ENCODE measurements at regions not wholly inside any gene's neighbourhood (a gene's known extent, or its start where the extent isn't known, plus 50 kb on each side); places are given as distances from the start of the nearest gene placed in this dataset.

- no peak overlapping the region for H2BK120ac ChIP-seq (ENCODE audit: low read depth, low read length, poor library complexity, severe bottlenecking)
- H3K27me3 ChIP-seq (ENCODE audit: insufficient read depth, low read length), result no peaks in the 10 kb centered on the region
- H3K4me2 ChIP-seq (ENCODE audit: insufficient read depth, insufficient read length, low read length), result no peak overlapping the region
- no peak overlapping the region for H3K4ac ChIP-seq (ENCODE audit: low read depth, low read length)
- H3K27ac ChIP-seq (ENCODE audit: insufficient read length, low read depth, low read length), result no peak overlapping the region
- H3K23me2 ChIP-seq (ENCODE audit: insufficient read length, low read depth, low read length, poor library complexity, severe bottlenecking), result no peaks in the 10 kb centered on the region
- WGBS (ENCODE audit: extremely low coverage, insufficient read length, low lambda C conversion rate), result no CpG with 5 or more reads among the region's 3 CpGs
- H4K91ac ChIP-seq (ENCODE audit: insufficient read length, low read depth, low read length), result no peak overlapping the region
- no peak overlapping the region for H2BK20ac ChIP-seq (ENCODE audit: low read depth, low read length, poor library complexity, severe bottlenecking)
- H3K36me3 Mint-ChIP-seq (ENCODE audit: insufficient read depth in 1 of 3, low read depth in 3 of 3), result no peaks in the 10 kb centered on the region
- no peak overlapping the region for H4K5ac ChIP-seq (ENCODE audit: insufficient read length, low read depth, low read length)
- no peaks in the 10 kb centered on the region for H3K4me1 ChIP-seq (ENCODE audit: insufficient read depth, low read length)
- no peaks in the 10 kb centered on the region for H3K79me1 ChIP-seq (ENCODE audit: insufficient read depth, low read depth, low read length, poor library complexity, severe bottlenecking)
- no peaks in the 10 kb centered on the region for H3K79me2 ChIP-seq (ENCODE audit: insufficient read depth, low read length)
- no peaks in the 10 kb centered on the region for H3K27me3 Mint-ChIP-seq (ENCODE audit: low read depth)
- no peak overlapping the region for H2AFZ ChIP-seq (ENCODE audit: low read length)
- no peak overlapping the region for H3T11ph ChIP-seq (ENCODE audit: low read length)
- H2BK12ac ChIP-seq (ENCODE audit: insufficient read length, low read depth, low read length), result no peak overlapping the region
- no peaks in the 10 kb centered on the region for H3K9me3 ChIP-seq (ENCODE audit: control insufficient read depth, low read depth, low read length)
- no peak overlapping the region for H3K56ac ChIP-seq (ENCODE audit: insufficient read length, low read depth, low read length)
- H4K20me1 ChIP-seq (ENCODE audit: control insufficient read depth, insufficient read depth, insufficient read length), result no peaks in the 10 kb centered on the region
- H3K23ac ChIP-seq (ENCODE audit: insufficient read length, low read depth, low read length), result no peak overlapping the region
- no peak overlapping the region for H2BK15ac ChIP-seq (ENCODE audit: low read depth, low read length)
- H3K18ac ChIP-seq (ENCODE audit: insufficient read length, low read depth, low read length), result no peak overlapping the region
- TF ChIP-seq, protein P1, sequence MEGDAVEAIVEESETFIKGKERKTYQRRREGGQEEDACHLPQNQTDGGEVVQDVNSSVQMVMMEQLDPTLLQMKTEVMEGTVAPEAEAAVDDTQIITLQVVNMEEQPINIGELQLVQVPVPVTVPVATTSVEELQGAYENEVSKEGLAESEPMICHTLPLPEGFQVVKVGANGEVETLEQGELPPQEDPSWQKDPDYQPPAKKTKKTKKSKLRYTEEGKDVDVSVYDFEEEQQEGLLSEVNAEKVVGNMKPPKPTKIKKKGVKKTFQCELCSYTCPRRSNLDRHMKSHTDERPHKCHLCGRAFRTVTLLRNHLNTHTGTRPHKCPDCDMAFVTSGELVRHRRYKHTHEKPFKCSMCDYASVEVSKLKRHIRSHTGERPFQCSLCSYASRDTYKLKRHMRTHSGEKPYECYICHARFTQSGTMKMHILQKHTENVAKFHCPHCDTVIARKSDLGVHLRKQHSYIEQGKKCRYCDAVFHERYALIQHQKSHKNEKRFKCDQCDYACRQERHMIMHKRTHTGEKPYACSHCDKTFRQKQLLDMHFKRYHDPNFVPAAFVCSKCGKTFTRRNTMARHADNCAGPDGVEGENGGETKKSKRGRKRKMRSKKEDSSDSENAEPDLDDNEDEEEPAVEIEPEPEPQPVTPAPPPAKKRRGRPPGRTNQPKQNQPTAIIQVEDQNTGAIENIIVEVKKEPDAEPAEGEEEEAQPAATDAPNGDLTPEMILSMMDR (conservative IDR thresholded peaks at IDR 0.05), result no peak
- no peak overlapping the region for H3K14ac ChIP-seq (ENCODE audit: insufficient read depth, low read length)
- no peak overlapping the region for H4K8ac ChIP-seq (replicated peaks; ENCODE audit: insufficient read length, low read depth, low read length)
- DNase-seq, result no peak
- H2BK5ac ChIP-seq (ENCODE audit: insufficient read length, low read length), result no peak overlapping the region
- H3K9ac ChIP-seq (ENCODE audit: extremely low read depth, insufficient read length, low read length), result no peak overlapping the region
- H3K9me3 Mint-ChIP-seq, result no peaks in the 10 kb centered on the region
- no peak overlapping the region for H2AK5ac ChIP-seq (ENCODE audit: insufficient read length, low read length)
- H3K4me3 Mint-ChIP-seq, result no peak overlapping the region
- peaks cover 3 to 10% of the 10 kb centered on the region in 2 experiments; a peak in 3 of 4 replicates for H3K4me1 Mint-ChIP-seq
- H3K27ac Mint-ChIP-seq, result no peak overlapping the region
Measured at GRCh38 chr13:107518292-107518691, 697.0 kb downstream of the LIG4 start.

Data from H9 (cell line).